ENCODE measurements at regions not wholly inside any gene's neighbourhood (a gene's known extent, or its start where the extent isn't known, plus 50 kb on each side); places are given as distances from the start of the nearest gene placed in this dataset.

GRCh38 chr6:139426795-139427194, 52.3 kb upstream of the CITED2 start:
- no peak for TF ChIP-seq POLR2A (IDR thresholded peaks at IDR 0.05)
- TF ChIP-seq, protein P1, sequence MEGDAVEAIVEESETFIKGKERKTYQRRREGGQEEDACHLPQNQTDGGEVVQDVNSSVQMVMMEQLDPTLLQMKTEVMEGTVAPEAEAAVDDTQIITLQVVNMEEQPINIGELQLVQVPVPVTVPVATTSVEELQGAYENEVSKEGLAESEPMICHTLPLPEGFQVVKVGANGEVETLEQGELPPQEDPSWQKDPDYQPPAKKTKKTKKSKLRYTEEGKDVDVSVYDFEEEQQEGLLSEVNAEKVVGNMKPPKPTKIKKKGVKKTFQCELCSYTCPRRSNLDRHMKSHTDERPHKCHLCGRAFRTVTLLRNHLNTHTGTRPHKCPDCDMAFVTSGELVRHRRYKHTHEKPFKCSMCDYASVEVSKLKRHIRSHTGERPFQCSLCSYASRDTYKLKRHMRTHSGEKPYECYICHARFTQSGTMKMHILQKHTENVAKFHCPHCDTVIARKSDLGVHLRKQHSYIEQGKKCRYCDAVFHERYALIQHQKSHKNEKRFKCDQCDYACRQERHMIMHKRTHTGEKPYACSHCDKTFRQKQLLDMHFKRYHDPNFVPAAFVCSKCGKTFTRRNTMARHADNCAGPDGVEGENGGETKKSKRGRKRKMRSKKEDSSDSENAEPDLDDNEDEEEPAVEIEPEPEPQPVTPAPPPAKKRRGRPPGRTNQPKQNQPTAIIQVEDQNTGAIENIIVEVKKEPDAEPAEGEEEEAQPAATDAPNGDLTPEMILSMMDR (IDR thresholded peaks at IDR 0.05), result no peak
